ENCODE measurements at regions not wholly inside any gene's neighbourhood (a gene's known extent, or its start where the extent isn't known, plus 50 kb on each side); places are given as distances from the start of the nearest gene placed in this dataset.
"Not testable (repeated sequence)": the region's sequence is repeated elsewhere in the genome, so short reads cannot be mapped to it uniquely, and the experiment has no call there.

GRCh38 chr10:76779796-76780301, 857.8 kb downstream of the KCNMA1 start:
- Histone ChIP-seq H3K36me3 (no peaks in the 10 kb centered on the region), H3K4me3 (ENCODE audit: low read depth, low read length) (no peak overlapping the region), H3K4me1 (no peaks in the 10 kb centered on the region), H3K9me3 (no peaks in the 10 kb centered on the region), H3K27me3 (no peaks in the 10 kb centered on the region)
- no peak for TF ChIP-seq CTCF (IDR thresholded peaks at IDR 0.05; ENCODE audit: low read depth, low read length)
- no peak for DNase-seq

- TF ChIP-seq CTCF (IDR thresholded peaks at IDR 0.05; ENCODE audit: low read depth, low read length) = no peak
- no peaks in the 10 kb centered on the region for H3K9me3 ChIP-seq
- no peaks in the 10 kb centered on the region for H3K27me3 ChIP-seq
- H3K36me3 ChIP-seq = no peaks in the 10 kb centered on the region
- no peak overlapping the region for H3K4me3 ChIP-seq (ENCODE audit: low read depth, low read length)
- H3K4me1 ChIP-seq = no peaks in the 10 kb centered on the region
- no peak for DNase-seq
Observed at GRCh38 chr10:76778914-76779795, 858.5 kb downstream of the KCNMA1 start.

GRCh38 chr10:76774987-76775603, 862.5 kb downstream of the KCNMA1 start:
- H3K4me3 ChIP-seq (ENCODE audit: low read depth, low read length) = no peak overlapping the region
- H3K9me3 ChIP-seq = no peaks in the 10 kb centered on the region
- DNase-seq = no peak
- no peak for TF ChIP-seq CTCF (IDR thresholded peaks at IDR 0.05; ENCODE audit: low read depth, low read length)
- no peaks in the 10 kb centered on the region for H3K36me3 ChIP-seq
- H3K4me1 ChIP-seq = no peaks in the 10 kb centered on the region
- H3K27me3 ChIP-seq = no peaks in the 10 kb centered on the region

- no peak overlapping the region for H3K4me3 ChIP-seq (ENCODE audit: low read depth, low read length)
- DNase-seq = no peak
- no peaks in the 10 kb centered on the region for H3K9me3 ChIP-seq
- H3K4me1 ChIP-seq = no peaks in the 10 kb centered on the region
- TF ChIP-seq CTCF (IDR thresholded peaks at IDR 0.05; ENCODE audit: low read depth, low read length) = no peak
- H3K36me3 ChIP-seq = no peaks in the 10 kb centered on the region
- no peaks in the 10 kb centered on the region for H3K27me3 ChIP-seq
Observed at GRCh38 chr10:76769582-76769981, 868.0 kb downstream of the KCNMA1 start.

GRCh38 chr10:76769161-76769560, 868.4 kb downstream of the KCNMA1 start:
- Histone ChIP-seq H3K4me1 (no peaks in the 10 kb centered on the region), H3K9me3 (no peaks in the 10 kb centered on the region), H3K27me3 (no peaks in the 10 kb centered on the region), H3K4me3 (ENCODE audit: low read depth, low read length) (no peak overlapping the region), H3K36me3 (no peaks in the 10 kb centered on the region)
- no peak for DNase-seq
- TF ChIP-seq CTCF (IDR thresholded peaks at IDR 0.05; ENCODE audit: low read depth, low read length) = no peak

- Histone ChIP-seq H3K9me3 (no peaks in the 10 kb centered on the region), H3K27me3 (no peaks in the 10 kb centered on the region), H3K4me3 (ENCODE audit: low read depth, low read length) (no peak overlapping the region), H3K4me1 (no peaks in the 10 kb centered on the region), H3K36me3 (no peaks in the 10 kb centered on the region)
- no peak for DNase-seq
- no peak for TF ChIP-seq CTCF (IDR thresholded peaks at IDR 0.05; ENCODE audit: low read depth, low read length)
Observed at GRCh38 chr10:76766682-76767081, 870.9 kb downstream of the KCNMA1 start.

- DNase-seq; H3K4me1 ChIP-seq; H3K9me3 ChIP-seq; H3K36me3 ChIP-seq; H3K4me3 ChIP-seq (ENCODE audit: low read depth, low read length); H3K27me3 ChIP-seq: not testable (repeated sequence)
Observed at GRCh38 chr10:76764921-76765320, 872.7 kb downstream of the KCNMA1 start.
